ENCODE measurements at regions not wholly inside any gene's neighbourhood (a gene's known extent, or its start where the extent isn't known, plus 50 kb on each side); places are given as distances from the start of the nearest gene placed in this dataset.

- Mint-ChIP-seq H3K36me3 (no peaks in the 10 kb centered on the region), H3K27ac (no peak overlapping the region), H3K27me3 (no peaks in the 10 kb centered on the region), H3K4me1 (peaks cover 0 to 5% (median 0%) of the 10 kb centered on the region in 4 donors), H3K4me3 (no peak overlapping the region), H3K9me3 (peaks cover 0 to 21% (median 9%) of the 10 kb centered on the region in 7 donors)
- no peak for DNase-seq
- H3K4me3 ChIP-seq (ENCODE audit: low read depth, low read length), result no peak overlapping the region
- ATAC-seq (ENCODE audit: low read depth in 2 of 2), result no peak
- H3K9me3 ChIP-seq (ENCODE audit: control insufficient read depth in 2 of 2, low read length in 2 of 2), result no peaks in the 10 kb centered on the region
- no peaks in the 10 kb centered on the region for H3K27me3 ChIP-seq (ENCODE audit: control insufficient read depth, insufficient read depth, low read length)
- no peaks in the 10 kb centered on the region for H3K4me1 ChIP-seq (ENCODE audit: control insufficient read depth, insufficient read depth, low read length, poor library complexity, severe bottlenecking)
- no peak overlapping the region for H3K27ac ChIP-seq (ENCODE audit: insufficient read depth, low read length, poor library complexity, severe bottlenecking)
- H3K36me3 ChIP-seq (ENCODE audit: control insufficient read depth, insufficient read depth, low read length), result no peaks in the 10 kb centered on the region
These were observed 55.4 kb upstream of the RNF180 start for GRCh38 chr5:64110222-64110621.

GRCh38 chr5:64108674-64109073, 57.0 kb upstream of the RNF180 start:
- DNase-seq (no peak), ATAC-seq (ENCODE audit: low read depth in 2 of 2) (no peak)
- Mint-ChIP-seq H3K4me1 (peaks cover 0 to 5% (median 0%) of the 10 kb centered on the region in 4 donors), H3K27ac (no peak overlapping the region), H3K36me3 (no peaks in the 10 kb centered on the region), H3K27me3 (no peaks in the 10 kb centered on the region), H3K9me3 (peaks cover 0 to 23% (median 10%) of the 10 kb centered on the region in 7 donors), H3K4me3 (no peak overlapping the region)
- H3K27ac ChIP-seq (ENCODE audit: insufficient read depth, low read length, poor library complexity, severe bottlenecking), result no peak overlapping the region
- no peaks in the 10 kb centered on the region for H3K9me3 ChIP-seq (ENCODE audit: control insufficient read depth in 2 of 2, low read length in 2 of 2)
- no peak overlapping the region for H3K4me3 ChIP-seq (ENCODE audit: low read depth, low read length)
- no peaks in the 10 kb centered on the region for H3K36me3 ChIP-seq (ENCODE audit: control insufficient read depth, insufficient read depth, low read length)
- H3K27me3 ChIP-seq (ENCODE audit: control insufficient read depth, insufficient read depth, low read length), result no peaks in the 10 kb centered on the region
- no peaks in the 10 kb centered on the region for H3K4me1 ChIP-seq (ENCODE audit: control insufficient read depth, insufficient read depth, low read length, poor library complexity, severe bottlenecking)

- Mint-ChIP-seq H3K9me3 (peaks cover 0 to 13% (median 3%) of the 10 kb centered on the region in 7 donors), H3K4me3 (no peak overlapping the region), H3K27me3 (no peaks in the 10 kb centered on the region), H3K4me1 (no peaks in the 10 kb centered on the region), H3K27ac (no peak overlapping the region), H3K36me3 (no peaks in the 10 kb centered on the region)
- ATAC-seq (ENCODE audit: low read depth in 2 of 2), result no peak
- Histone ChIP-seq H3K4me3 (ENCODE audit: low read depth, low read length) (no peak overlapping the region), H3K4me1 (ENCODE audit: control insufficient read depth, insufficient read depth, low read length, poor library complexity, severe bottlenecking) (no peaks in the 10 kb centered on the region), H3K27me3 (ENCODE audit: control insufficient read depth, insufficient read depth, low read length) (no peaks in the 10 kb centered on the region), H3K27ac (ENCODE audit: insufficient read depth, low read length, poor library complexity, severe bottlenecking) (no peak overlapping the region), H3K9me3 (ENCODE audit: control insufficient read depth in 2 of 2, low read length in 2 of 2) (no peaks in the 10 kb centered on the region), H3K36me3 (ENCODE audit: control insufficient read depth, insufficient read depth, low read length) (no peaks in the 10 kb centered on the region)
- no peak for DNase-seq
These were observed 65.4 kb upstream of the RNF180 start for GRCh38 chr5:64100203-64100602.

GRCh38 chr5:64096771-64097170, 68.9 kb upstream of the RNF180 start:
- ATAC-seq (ENCODE audit: low read depth in 2 of 2) (no peak), DNase-seq (no peak)
- Mint-ChIP-seq H3K4me3 (no peak overlapping the region), H3K27me3 (no peaks in the 10 kb centered on the region), H3K9me3 (peaks cover 0 to 16% (median 5%) of the 10 kb centered on the region in 7 donors), H3K36me3 (no peaks in the 10 kb centered on the region), H3K4me1 (no peaks in the 10 kb centered on the region), H3K27ac (no peak overlapping the region)
- H3K27ac ChIP-seq (ENCODE audit: insufficient read depth, low read length, poor library complexity, severe bottlenecking), result no peak overlapping the region
- no peaks in the 10 kb centered on the region for H3K36me3 ChIP-seq (ENCODE audit: control insufficient read depth, insufficient read depth, low read length)
- no peaks in the 10 kb centered on the region for H3K4me1 ChIP-seq (ENCODE audit: control insufficient read depth, insufficient read depth, low read length, poor library complexity, severe bottlenecking)
- H3K27me3 ChIP-seq (ENCODE audit: control insufficient read depth, insufficient read depth, low read length), result no peaks in the 10 kb centered on the region
- H3K4me3 ChIP-seq (ENCODE audit: low read depth, low read length), result no peak overlapping the region
- no peaks in the 10 kb centered on the region for H3K9me3 ChIP-seq (ENCODE audit: control insufficient read depth in 2 of 2, low read length in 2 of 2)

- peaks cover 1 to 11% (median 4%) of the 10 kb centered on the region in 7 donors for H3K9me3 Mint-ChIP-seq
- H3K4me1 ChIP-seq (ENCODE audit: control insufficient read depth, insufficient read depth, low read length, poor library complexity, severe bottlenecking), result no peaks in the 10 kb centered on the region
- H3K9me3 ChIP-seq (ENCODE audit: control insufficient read depth in 2 of 2, low read length in 2 of 2), result no peaks in the 10 kb centered on the region
- H3K36me3 Mint-ChIP-seq, result no peaks in the 10 kb centered on the region
- H3K27ac ChIP-seq (ENCODE audit: insufficient read depth, low read length, poor library complexity, severe bottlenecking), result no peak overlapping the region
- DNase-seq, result no peak
- H3K4me1 Mint-ChIP-seq, result no peaks in the 10 kb centered on the region
- H3K36me3 ChIP-seq (ENCODE audit: control insufficient read depth, insufficient read depth, low read length), result no peaks in the 10 kb centered on the region
- ATAC-seq (ENCODE audit: low read depth in 2 of 2), result no peak
- no peak overlapping the region for H3K27ac Mint-ChIP-seq
- no peak overlapping the region for H3K4me3 Mint-ChIP-seq
- no peaks in the 10 kb centered on the region for H3K27me3 ChIP-seq (ENCODE audit: control insufficient read depth, insufficient read depth, low read length)
- H3K4me3 ChIP-seq (ENCODE audit: low read depth, low read length), result no peak overlapping the region
- no peaks in the 10 kb centered on the region for H3K27me3 Mint-ChIP-seq
These were observed 88.1 kb upstream of the RNF180 start for GRCh38 chr5:64077589-64077988.

GRCh38 chr5:64074533-64074932, 91.1 kb upstream of the RNF180 start:
- no peak overlapping the region for H3K27ac Mint-ChIP-seq
- H3K27me3 ChIP-seq (ENCODE audit: control insufficient read depth, insufficient read depth, low read length), result no peaks in the 10 kb centered on the region
- H3K9me3 Mint-ChIP-seq, result peaks cover 0 to 6% (median 0%) of the 10 kb centered on the region in 7 donors
- no peak overlapping the region for H3K4me3 ChIP-seq (ENCODE audit: low read depth, low read length)
- H3K4me1 Mint-ChIP-seq, result no peaks in the 10 kb centered on the region
- no peaks in the 10 kb centered on the region for H3K4me1 ChIP-seq (ENCODE audit: control insufficient read depth, insufficient read depth, low read length, poor library complexity, severe bottlenecking)
- H3K9me3 ChIP-seq (ENCODE audit: control insufficient read depth in 2 of 2, low read length in 2 of 2), result no peaks in the 10 kb centered on the region
- no peaks in the 10 kb centered on the region for H3K36me3 Mint-ChIP-seq
- H3K27me3 Mint-ChIP-seq, result no peaks in the 10 kb centered on the region
- DNase-seq, result peak in 1 of 3 donors; percentile 11
- ATAC-seq (ENCODE audit: low read depth in 2 of 2), result no peak
- no peak overlapping the region for H3K4me3 Mint-ChIP-seq
- H3K36me3 ChIP-seq (ENCODE audit: control insufficient read depth, insufficient read depth, low read length), result no peaks in the 10 kb centered on the region
- H3K27ac ChIP-seq (ENCODE audit: insufficient read depth, low read length, poor library complexity, severe bottlenecking), result no peak overlapping the region

GRCh38 chr5:64069486-64069885, 96.2 kb upstream of the RNF180 start:
- H3K9me3 Mint-ChIP-seq, result peaks cover 0 to 8% (median 2%) of the 10 kb centered on the region in 7 donors
- no peak for ATAC-seq (ENCODE audit: low read depth in 2 of 2)

GRCh38 chr5:64050296-64050695, 88.1 kb upstream of the HTR1A start:
- H3K27ac Mint-ChIP-seq, result no peak overlapping the region
- no peaks in the 10 kb centered on the region for H3K27me3 Mint-ChIP-seq
- no peaks in the 10 kb centered on the region for H3K36me3 ChIP-seq (ENCODE audit: control insufficient read depth, insufficient read depth, low read length)

More at GRCh38 chr5:64069486-64069885, 96.2 kb upstream of the RNF180 start:
- H3K27ac ChIP-seq (ENCODE audit: insufficient read depth, low read length, poor library complexity, severe bottlenecking), result no peak overlapping the region
- no peaks in the 10 kb centered on the region for H3K36me3 Mint-ChIP-seq
- H3K27me3 Mint-ChIP-seq, result no peaks in the 10 kb centered on the region
- H3K27ac Mint-ChIP-seq, result no peak overlapping the region
- H3K4me1 Mint-ChIP-seq, result no peaks in the 10 kb centered on the region
- H3K4me3 ChIP-seq (ENCODE audit: low read depth, low read length), result no peak overlapping the region
- DNase-seq, result no peak
- H3K4me3 Mint-ChIP-seq, result no peak overlapping the region
- no peaks in the 10 kb centered on the region for H3K27me3 ChIP-seq (ENCODE audit: control insufficient read depth, insufficient read depth, low read length)
- no peaks in the 10 kb centered on the region for H3K9me3 ChIP-seq (ENCODE audit: control insufficient read depth in 2 of 2, low read length in 2 of 2)
- no peaks in the 10 kb centered on the region for H3K4me1 ChIP-seq (ENCODE audit: control insufficient read depth, insufficient read depth, low read length, poor library complexity, severe bottlenecking)
- H3K36me3 ChIP-seq (ENCODE audit: control insufficient read depth, insufficient read depth, low read length), result no peaks in the 10 kb centered on the region

More at GRCh38 chr5:64050296-64050695, 88.1 kb upstream of the HTR1A start:
- H3K4me3 Mint-ChIP-seq, result no peak overlapping the region
- Histone ChIP-seq H3K9me3 (ENCODE audit: control insufficient read depth in 2 of 2, low read length in 2 of 2) (no peaks in the 10 kb centered on the region), H3K4me1 (ENCODE audit: control insufficient read depth, insufficient read depth, low read length, poor library complexity, severe bottlenecking) (no peaks in the 10 kb centered on the region), H3K27ac (ENCODE audit: insufficient read depth, low read length, poor library complexity, severe bottlenecking) (no peak overlapping the region), H3K4me3 (ENCODE audit: low read depth, low read length) (no peak overlapping the region), H3K27me3 (ENCODE audit: control insufficient read depth, insufficient read depth, low read length) (no peaks in the 10 kb centered on the region)
- no peak for ATAC-seq (ENCODE audit: low read depth in 2 of 2)
- no peak for DNase-seq
- no peaks in the 10 kb centered on the region for H3K4me1 Mint-ChIP-seq
- peaks cover 3 to 33% (median 11%) of the 10 kb centered on the region in 7 donors for H3K9me3 Mint-ChIP-seq
- H3K36me3 Mint-ChIP-seq, result no peaks in the 10 kb centered on the region

All from CD4-positive, CD25-positive, alpha-beta regulatory T cell (primary cell).